Subcutaneous abdominal adipose tissue (tissue), 5 donors: ENCODE measurements at regions not wholly inside any gene's neighbourhood (a gene's known extent, or its start where the extent isn't known, plus 50 kb on each side); places are given as distances from the start of the nearest gene placed in this dataset.

Source experiments
- H3K27ac ChIP-seq: one replicate; pipeline ENCODE4 v1.7.0; 2013; ENCODE audit warnings: low read depth, mild to moderate bottlenecking, inconsistent platforms, low read length, moderate library complexity
- H3K27me3 ChIP-seq, 5 donors: one replicate each; pipeline ENCODE4 v1.7.0; 2013; ENCODE audit warnings: low read length in 5 of 5, inconsistent platforms in 1 of 5; ENCODE audit not compliant: control insufficient read depth in 5 of 5, insufficient read depth in 4 of 5
- H3K36me3 ChIP-seq, 5 donors: one replicate each; pipeline ENCODE4 v1.7.0; 2013; ENCODE audit warnings: low read length in 5 of 5; ENCODE audit not compliant: control insufficient read depth in 5 of 5, insufficient read depth in 5 of 5
- H3K4me1 ChIP-seq, 5 donors: one replicate each; pipeline ENCODE4 v1.7.0; 2013; ENCODE audit warnings: low read length in 5 of 5, mild to moderate bottlenecking in 3 of 5, moderate library complexity in 1 of 5; ENCODE audit not compliant: control insufficient read depth in 5 of 5, insufficient read depth in 5 of 5
- H3K4me3 ChIP-seq, 5 donors: one replicate each; pipeline ENCODE4 v1.7.0; 2013; ENCODE audit warnings: low read length in 5 of 5, low read depth in 1 of 5
- H3K9ac ChIP-seq, 5 donors: one replicate each; pipeline ENCODE4 v1.7.0; 2013; ENCODE audit warnings: low read length in 5 of 5, mild to moderate bottlenecking in 4 of 5, moderate library complexity in 3 of 5
- H3K9me3 ChIP-seq, 5 donors: one replicate each; pipeline ENCODE4 v1.7.0; 2013; ENCODE audit warnings: low read length in 5 of 5; ENCODE audit not compliant: control insufficient read depth in 5 of 5
- donor health status: healthy.
- donor health status: healthy.
- donor health status: healthy.
- donor health status: healthy.
- donor health status: healthy.

- no peaks in the 10 kb centered on the region for H3K27me3 ChIP-seq
- H3K36me3 ChIP-seq: no peaks in the 10 kb centered on the region
- H3K9me3 ChIP-seq: peaks cover 0 to 7% (median 0%) of the 10 kb centered on the region in 5 donors
- H3K27ac ChIP-seq: no peak overlapping the region
- H3K9ac ChIP-seq: no peak overlapping the region
- no peak overlapping the region for H3K4me3 ChIP-seq
- H3K4me1 ChIP-seq: no peaks in the 10 kb centered on the region
These were observed 266.5 kb upstream of the GYPC start for GRCh38 chr2:126389446-126389845.

GRCh38 chr2:126392889-126393288 is 263.1 kb upstream of the GYPC start:
- Histone ChIP-seq H3K36me3 (no peaks in the 10 kb centered on the region), H3K9me3 (peaks cover 0 to 5% (median 0%) of the 10 kb centered on the region in 5 donors), H3K27me3 (no peaks in the 10 kb centered on the region), H3K27ac (no peak overlapping the region), H3K9ac (no peak overlapping the region), H3K4me1 (no peaks in the 10 kb centered on the region), H3K4me3 (no peak overlapping the region)

- Histone ChIP-seq H3K36me3 (no peaks in the 10 kb centered on the region), H3K4me3 (no peak overlapping the region), H3K9ac (no peak overlapping the region), H3K27ac (no peak overlapping the region), H3K9me3 (peaks cover 0 to 5% (median 0%) of the 10 kb centered on the region in 5 donors), H3K4me1 (no peaks in the 10 kb centered on the region), H3K27me3 (no peaks in the 10 kb centered on the region)
These were observed 257.0 kb upstream of the GYPC start for GRCh38 chr2:126399001-126399400.

GRCh38 chr2:126403039-126403628 is 252.8 kb upstream of the GYPC start:
- H3K36me3 ChIP-seq: no peaks in the 10 kb centered on the region
- no peak overlapping the region for H3K4me3 ChIP-seq
- no peaks in the 10 kb centered on the region for H3K27me3 ChIP-seq
- no peak overlapping the region for H3K27ac ChIP-seq
- no peaks in the 10 kb centered on the region for H3K4me1 ChIP-seq
- no peaks in the 10 kb centered on the region for H3K9me3 ChIP-seq
- H3K9ac ChIP-seq: no peak overlapping the region

GRCh38 chr2:126406267-126406666 is 249.7 kb upstream of the GYPC start:
- H3K4me1 ChIP-seq: no peaks in the 10 kb centered on the region
- H3K9ac ChIP-seq: no peak overlapping the region
- no peaks in the 10 kb centered on the region for H3K36me3 ChIP-seq
- H3K27ac ChIP-seq: no peak overlapping the region
- H3K27me3 ChIP-seq: no peaks in the 10 kb centered on the region
- H3K4me3 ChIP-seq: no peak overlapping the region
- no peaks in the 10 kb centered on the region for H3K9me3 ChIP-seq

GRCh38 chr2:126408671-126409070 is 247.3 kb upstream of the GYPC start:
- Histone ChIP-seq H3K36me3 (no peaks in the 10 kb centered on the region), H3K9ac (no peak overlapping the region), H3K9me3 (no peaks in the 10 kb centered on the region), H3K27ac (no peak overlapping the region), H3K4me3 (no peak overlapping the region), H3K27me3 (no peaks in the 10 kb centered on the region), H3K4me1 (no peaks in the 10 kb centered on the region)

GRCh38 chr2:126409850-126410249 is 246.1 kb upstream of the GYPC start:
- Histone ChIP-seq H3K4me3 (no peak overlapping the region), H3K9me3 (no peaks in the 10 kb centered on the region), H3K9ac (no peak overlapping the region), H3K27me3 (no peaks in the 10 kb centered on the region), H3K36me3 (no peaks in the 10 kb centered on the region), H3K27ac (no peak overlapping the region), H3K4me1 (no peaks in the 10 kb centered on the region)

- H3K4me3 ChIP-seq: no peak overlapping the region
- no peaks in the 10 kb centered on the region for H3K27me3 ChIP-seq
- peaks cover 0 to 8% (median 4%) of the 10 kb centered on the region in 5 donors for H3K9me3 ChIP-seq
- no peak overlapping the region for H3K27ac ChIP-seq
- H3K9ac ChIP-seq: no peak overlapping the region
- no peaks in the 10 kb centered on the region for H3K36me3 ChIP-seq
- no peaks in the 10 kb centered on the region for H3K4me1 ChIP-seq
These were observed 242.9 kb upstream of the GYPC start for GRCh38 chr2:126413079-126413478.

- no peak overlapping the region for H3K9ac ChIP-seq
- peaks cover 5 to 24% (median 18%) of the 10 kb centered on the region in 5 donors for H3K9me3 ChIP-seq
- no peak overlapping the region for H3K27ac ChIP-seq
- H3K4me1 ChIP-seq: no peaks in the 10 kb centered on the region
- H3K36me3 ChIP-seq: no peaks in the 10 kb centered on the region
- no peaks in the 10 kb centered on the region for H3K27me3 ChIP-seq
- H3K4me3 ChIP-seq: no peak overlapping the region
These were observed 236.6 kb upstream of the GYPC start for GRCh38 chr2:126419403-126419802.

- Histone ChIP-seq H3K9ac (no peak overlapping the region), H3K36me3 (no peaks in the 10 kb centered on the region), H3K9me3 (peaks cover 0 to 5% (median 0%) of the 10 kb centered on the region in 5 donors), H3K27ac (no peak overlapping the region), H3K4me1 (no peaks in the 10 kb centered on the region), H3K27me3 (no peaks in the 10 kb centered on the region), H3K4me3 (no peak overlapping the region)
These were observed 230.0 kb upstream of the GYPC start for GRCh38 chr2:126425943-126426342.

- Histone ChIP-seq H3K27ac (no peak overlapping the region), H3K27me3 (no peaks in the 10 kb centered on the region), H3K9ac (no peak overlapping the region), H3K9me3 (peaks cover 0 to 2% (median 0%) of the 10 kb centered on the region in 5 donors), H3K4me3 (no peak overlapping the region), H3K4me1 (no peaks in the 10 kb centered on the region), H3K36me3 (no peaks in the 10 kb centered on the region)
These were observed 226.9 kb upstream of the GYPC start for GRCh38 chr2:126429103-126429502.
